ENCODE measurements at regions not wholly inside any gene's neighbourhood (a gene's known extent, or its start where the extent isn't known, plus 50 kb on each side); places are given as distances from the start of the nearest gene placed in this dataset.

- Mint-ChIP-seq H3K9me3 (no peaks in the 10 kb centered on the region), H3K27me3 (no peaks in the 10 kb centered on the region), H3K4me1 (no peaks in the 10 kb centered on the region), H3K4me3 (no peak overlapping the region), H3K27ac (no peak overlapping the region), H3K36me3 (no peaks in the 10 kb centered on the region)
- no peak for DNase-seq
Measured at GRCh38 chr3:72698154-72698917, 149.9 kb downstream of the SHQ1 start.

DNA sequence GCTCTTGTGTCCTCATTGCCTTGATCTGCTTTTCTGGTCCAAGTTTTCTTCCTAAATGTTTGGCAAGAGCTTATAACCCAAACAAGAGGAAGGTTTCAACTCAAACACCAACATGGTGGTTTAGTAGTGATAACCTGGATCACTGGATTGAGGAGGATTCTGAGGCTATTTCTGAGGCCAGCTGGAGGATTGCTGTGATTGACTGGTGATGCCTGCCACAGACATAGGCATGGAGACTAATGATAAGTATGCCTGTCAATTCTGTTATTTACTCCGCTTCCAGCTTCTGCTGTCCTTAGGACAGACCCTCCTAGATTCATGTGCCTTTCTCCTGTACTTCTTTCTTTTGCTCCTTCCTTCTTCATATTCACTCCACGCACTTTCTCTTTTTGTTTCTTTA lies 150.5 kb downstream of the SHQ1 start:
- Mint-ChIP-seq H3K4me1 (no peaks in the 10 kb centered on the region), H3K4me3 (no peak overlapping the region), H3K27me3 (no peaks in the 10 kb centered on the region), H3K27ac (no peak overlapping the region), H3K36me3 (no peaks in the 10 kb centered on the region), H3K9me3 (no peaks in the 10 kb centered on the region)
- DNase-seq, result no peak

- Mint-ChIP-seq H3K9me3 (no peaks in the 10 kb centered on the region), H3K36me3 (no peaks in the 10 kb centered on the region), H3K27me3 (no peaks in the 10 kb centered on the region), H3K27ac (no peak overlapping the region), H3K4me3 (no peak overlapping the region), H3K4me1 (no peaks in the 10 kb centered on the region)
- no peak for DNase-seq
Measured at GRCh38 chr3:72696815-72697214, 151.4 kb downstream of the SHQ1 start.

- no peaks in the 10 kb centered on the region for H3K27me3 Mint-ChIP-seq
- H3K4me3 Mint-ChIP-seq, result no peak overlapping the region
- H3K27ac Mint-ChIP-seq, result no peak overlapping the region
- no peaks in the 10 kb centered on the region for H3K9me3 Mint-ChIP-seq
- H3K36me3 Mint-ChIP-seq, result no peaks in the 10 kb centered on the region
- DNase-seq, result no peak
- no peaks in the 10 kb centered on the region for H3K4me1 Mint-ChIP-seq
Measured at GRCh38 chr3:72694398-72694797, 153.8 kb downstream of the SHQ1 start.

DNA sequence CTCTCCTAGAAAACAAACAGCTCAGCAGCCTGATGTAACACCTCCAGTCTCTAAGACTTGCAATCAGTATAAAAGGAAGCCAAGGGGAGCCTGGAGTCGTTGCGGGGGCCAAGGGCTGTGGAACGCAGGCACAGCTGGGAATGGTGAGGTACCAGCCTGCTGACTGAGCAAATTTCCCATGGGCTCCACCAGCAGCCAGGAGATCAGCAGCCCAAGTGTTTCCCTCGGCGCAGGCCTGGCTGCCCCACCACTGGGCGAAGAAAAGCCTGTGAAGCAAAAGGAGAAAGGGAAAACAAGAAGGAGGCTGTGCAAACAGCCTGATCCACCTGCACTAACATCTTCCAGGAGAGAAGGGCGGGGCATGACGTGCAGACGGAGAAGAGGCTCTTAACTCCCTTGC lies 155.3 kb downstream of the SHQ1 start:
- no peak overlapping the region for H3K27ac Mint-ChIP-seq
- no peaks in the 10 kb centered on the region for H3K9me3 Mint-ChIP-seq
- no peak overlapping the region for H3K4me3 Mint-ChIP-seq
- H3K4me1 Mint-ChIP-seq, result no peaks in the 10 kb centered on the region
- DNase-seq, result no peak
- H3K27me3 Mint-ChIP-seq, result no peaks in the 10 kb centered on the region
- H3K36me3 Mint-ChIP-seq, result no peaks in the 10 kb centered on the region

DNA sequence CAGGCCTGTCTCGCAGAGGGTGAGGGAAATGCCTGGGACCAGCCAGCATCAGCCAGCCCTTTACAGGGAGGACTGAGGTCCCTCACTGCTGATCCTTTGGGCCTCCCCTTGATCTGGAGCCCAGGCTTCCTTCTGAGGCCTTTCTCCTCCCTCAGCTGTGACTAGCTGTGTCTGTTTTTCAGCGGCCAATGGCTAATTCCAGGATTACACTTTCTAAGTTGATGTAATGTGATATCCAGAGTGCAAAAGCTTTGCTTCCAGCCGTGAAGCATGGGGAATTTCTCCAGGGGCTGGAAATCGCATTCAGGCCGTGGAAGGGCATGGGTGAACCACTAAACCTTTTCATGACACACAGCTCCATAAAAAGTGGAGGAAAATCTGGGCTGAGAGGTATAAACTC lies 157.6 kb downstream of the SHQ1 start:
- Mint-ChIP-seq H3K27me3 (no peaks in the 10 kb centered on the region), H3K4me3 (no peak overlapping the region), H3K36me3 (no peaks in the 10 kb centered on the region), H3K9me3 (no peaks in the 10 kb centered on the region), H3K4me1 (no peaks in the 10 kb centered on the region), H3K27ac (no peak overlapping the region)
- DNase-seq, result no peak

DNA sequence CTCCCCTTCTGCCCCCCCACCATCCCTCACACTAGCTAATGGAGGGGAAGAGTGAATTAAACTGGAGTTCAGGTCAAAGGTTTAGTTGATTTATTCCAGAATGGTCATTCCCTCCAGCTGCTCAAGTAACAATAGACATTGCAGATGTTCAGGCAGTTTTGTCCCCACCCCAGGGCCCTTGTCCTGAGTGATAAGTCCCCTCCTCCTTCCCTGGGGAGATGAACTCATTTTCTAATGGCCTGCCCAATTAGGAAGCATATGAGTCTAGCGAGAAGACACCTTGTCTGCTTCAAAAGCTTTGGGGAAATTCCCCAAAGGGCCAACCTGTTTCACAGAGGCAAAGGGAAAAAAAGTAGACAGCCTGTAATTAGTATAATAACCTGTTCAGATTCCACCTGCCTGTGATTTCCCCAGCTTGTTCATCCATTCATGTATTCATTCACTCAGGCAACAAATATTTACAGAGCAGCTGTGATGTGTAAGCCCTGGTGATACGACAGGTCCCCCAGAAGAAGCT lies 165.3 kb downstream of the SHQ1 start:
- H3K27me3 Mint-ChIP-seq, result no peaks in the 10 kb centered on the region
- no peak overlapping the region for H3K27ac Mint-ChIP-seq
- H3K36me3 Mint-ChIP-seq, result peaks cover 4% of the 10 kb centered on the region
- H3K9me3 Mint-ChIP-seq, result peaks cover 2% of the 10 kb centered on the region
- H3K4me1 Mint-ChIP-seq, result peaks cover 6% of the 10 kb centered on the region
- H3K4me3 Mint-ChIP-seq, result no peak overlapping the region
- no peak for DNase-seq

GRCh38 chr3:72681598-72681997 lies 166.6 kb downstream of the SHQ1 start:
- Mint-ChIP-seq H3K4me3 (no peak overlapping the region), H3K27ac (no peak overlapping the region), H3K9me3 (peaks cover 2% of the 10 kb centered on the region), H3K4me1 (peaks cover 6% of the 10 kb centered on the region), H3K36me3 (peaks cover 4% of the 10 kb centered on the region), H3K27me3 (no peaks in the 10 kb centered on the region)
- DNase-seq, result no peak

GRCh38 chr3:72680766-72681165 lies 167.5 kb downstream of the SHQ1 start:
- Mint-ChIP-seq H3K27me3 (no peaks in the 10 kb centered on the region), H3K36me3 (peaks cover 4% of the 10 kb centered on the region), H3K9me3 (peaks cover 2% of the 10 kb centered on the region), H3K4me3 (no peak overlapping the region), H3K4me1 (peaks cover 6% of the 10 kb centered on the region), H3K27ac (no peak overlapping the region)
- no peak for DNase-seq

DNA sequence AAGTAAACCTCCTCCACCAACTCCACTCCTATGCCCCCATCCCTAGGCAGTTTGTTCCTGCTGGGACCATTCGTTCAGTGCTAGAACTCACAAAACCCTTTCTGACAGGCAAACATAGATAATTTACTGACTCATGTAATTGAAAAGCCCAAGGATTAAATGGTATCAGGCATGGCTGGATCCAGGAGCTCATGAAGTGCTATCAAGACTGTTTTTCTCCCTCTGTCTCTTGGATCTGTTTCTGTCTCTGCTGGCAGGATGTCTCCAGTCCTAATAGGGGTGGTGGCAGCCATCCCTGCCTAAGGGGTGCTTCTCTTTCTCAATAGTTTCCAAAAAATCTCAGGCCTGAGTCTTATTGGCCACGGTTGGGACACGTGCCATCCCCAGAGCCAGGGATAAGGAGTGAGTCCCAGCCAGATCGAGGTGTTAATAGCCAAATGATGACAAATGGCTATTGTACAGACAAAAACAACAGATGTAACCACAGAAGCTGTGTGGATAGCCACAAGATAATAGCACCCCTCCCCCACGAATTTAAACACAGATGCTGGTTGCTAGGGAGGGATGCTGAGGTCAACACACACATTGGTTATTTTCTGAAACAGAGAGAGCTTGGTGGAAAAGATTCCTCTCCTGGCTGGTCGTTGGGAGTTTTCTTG lies 168.6 kb downstream of the SHQ1 start:
- DNase-seq, result no peak
- H3K4me1 Mint-ChIP-seq, result peaks cover 6% of the 10 kb centered on the region
- H3K27ac Mint-ChIP-seq, result no peak overlapping the region
- H3K27me3 Mint-ChIP-seq, result no peaks in the 10 kb centered on the region
- peaks cover 4% of the 10 kb centered on the region for H3K36me3 Mint-ChIP-seq
- H3K4me3 Mint-ChIP-seq, result no peak overlapping the region
- peaks cover 2% of the 10 kb centered on the region for H3K9me3 Mint-ChIP-seq

DNA sequence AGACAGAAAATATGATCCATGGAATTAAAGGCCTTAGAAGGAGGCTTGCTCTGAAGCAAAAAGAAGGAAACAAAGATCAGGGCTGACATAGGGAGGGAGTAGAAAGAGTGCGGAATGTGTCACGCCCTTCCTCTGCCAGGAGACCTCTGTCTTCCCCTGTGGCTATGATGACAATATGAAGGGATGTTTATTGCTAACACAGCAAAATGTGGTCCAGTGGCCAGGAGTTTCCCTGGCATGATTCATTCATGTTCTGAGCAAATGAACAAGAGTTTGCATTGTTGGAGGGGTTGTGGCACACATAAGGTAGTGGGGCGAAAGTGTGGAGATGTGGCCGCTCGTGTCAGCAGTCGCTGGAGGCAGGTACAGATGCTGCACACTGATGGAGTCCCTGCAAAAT lies 169.4 kb downstream of the SHQ1 start:
- H3K36me3 Mint-ChIP-seq, result peaks cover 4% of the 10 kb centered on the region
- H3K27ac Mint-ChIP-seq, result no peak overlapping the region
- no peak overlapping the region for H3K4me3 Mint-ChIP-seq
- no peak for DNase-seq
- H3K4me1 Mint-ChIP-seq, result peaks cover 6% of the 10 kb centered on the region
- H3K27me3 Mint-ChIP-seq, result no peaks in the 10 kb centered on the region
- H3K9me3 Mint-ChIP-seq, result peaks cover 2% of the 10 kb centered on the region

DNA sequence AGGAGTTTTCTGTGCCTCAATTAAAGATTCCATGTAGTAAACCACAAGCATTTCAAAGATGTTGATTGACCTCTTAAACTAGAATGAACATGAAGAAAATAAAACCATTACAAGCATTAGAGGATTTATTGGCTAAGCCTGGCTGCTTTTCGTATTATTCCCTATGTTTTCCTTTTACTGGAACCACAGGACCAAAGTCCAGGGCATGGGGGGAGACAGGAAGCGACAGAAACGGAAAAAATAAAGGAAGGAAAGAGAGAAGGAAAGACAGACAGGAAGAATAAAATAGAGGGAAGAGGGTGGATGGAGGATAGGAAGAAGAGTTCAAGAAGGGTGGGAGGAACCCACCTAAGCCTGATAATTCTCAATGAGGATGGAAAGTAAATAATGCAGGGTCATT lies 169.9 kb downstream of the SHQ1 start:
- H3K36me3 Mint-ChIP-seq, result peaks cover 4% of the 10 kb centered on the region
- no peaks in the 10 kb centered on the region for H3K27me3 Mint-ChIP-seq
- no peak overlapping the region for H3K27ac Mint-ChIP-seq
- H3K4me3 Mint-ChIP-seq, result no peak overlapping the region
- H3K9me3 Mint-ChIP-seq, result peaks cover 2% of the 10 kb centered on the region
- no peak for DNase-seq
- H3K4me1 Mint-ChIP-seq, result peaks cover 6% of the 10 kb centered on the region

DNA sequence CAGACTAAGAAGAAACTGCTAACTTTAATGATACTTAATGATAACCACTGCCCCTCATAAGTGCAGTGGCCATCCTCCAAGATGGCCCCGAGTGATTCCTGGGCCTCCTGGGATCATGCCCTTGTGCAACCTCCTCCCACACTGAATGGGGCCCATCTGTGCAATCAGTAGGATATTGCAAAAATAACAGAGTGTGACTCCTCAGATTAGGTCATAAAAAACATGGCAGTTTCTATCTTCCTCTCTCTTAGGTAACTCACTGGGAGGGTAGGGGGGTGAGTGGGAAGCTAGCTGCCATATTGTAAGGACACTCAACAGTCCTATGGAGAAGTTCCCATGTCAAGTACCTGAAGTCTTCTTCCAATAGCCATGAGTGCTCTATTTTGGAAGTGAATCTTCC lies 173.0 kb downstream of the SHQ1 start:
- H3K27me3 Mint-ChIP-seq, result no peaks in the 10 kb centered on the region

DNA sequence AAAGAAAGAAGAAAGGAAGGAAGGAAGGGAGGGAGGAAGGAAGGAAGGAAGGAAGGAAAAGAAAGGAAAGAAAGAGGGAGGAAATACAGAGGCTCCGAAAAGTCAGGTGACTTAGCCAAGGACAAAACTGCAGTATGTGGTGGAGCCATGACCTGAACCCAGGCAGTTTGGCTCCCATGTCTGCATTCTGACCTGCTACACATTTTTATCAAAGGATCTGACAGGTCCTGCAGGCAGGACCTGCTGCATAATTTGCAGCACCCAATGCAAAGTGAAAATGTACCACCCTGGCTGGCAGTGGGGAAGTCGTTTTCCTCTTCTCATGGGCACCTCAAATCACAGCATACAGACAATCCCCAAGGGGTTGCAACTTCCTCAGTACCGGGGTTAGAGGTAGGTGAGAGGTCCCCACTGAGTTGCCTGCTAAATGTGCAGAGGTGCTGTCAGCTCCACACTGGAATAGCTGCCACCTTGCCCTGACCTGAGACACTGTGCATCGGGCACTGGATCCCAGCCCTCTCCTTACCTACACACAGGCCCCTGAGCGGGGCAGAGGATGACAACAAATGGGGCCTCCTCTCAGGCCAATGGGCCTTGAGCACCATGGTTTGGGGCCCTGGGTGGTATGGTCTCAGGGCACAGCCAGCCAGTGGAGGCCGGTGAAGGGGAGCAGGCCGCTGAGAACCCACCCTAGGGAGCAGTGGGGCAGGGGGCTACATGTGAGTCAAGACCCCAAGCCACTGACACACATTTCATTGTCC lies 175.1 kb downstream of the SHQ1 start:
- Mint-ChIP-seq H3K4me3 (no peak overlapping the region), H3K36me3 (no peaks in the 10 kb centered on the region), H3K4me1 (peaks cover 4% of the 10 kb centered on the region), H3K9me3 (no peaks in the 10 kb centered on the region), H3K27me3 (no peaks in the 10 kb centered on the region), H3K27ac (no peak overlapping the region)
- DNase-seq, result no peak

More for the DNA sequence above, 173.0 kb downstream of the SHQ1 start:
- no peak overlapping the region for H3K4me3 Mint-ChIP-seq
- no peaks in the 10 kb centered on the region for H3K4me1 Mint-ChIP-seq
- H3K36me3 Mint-ChIP-seq, result no peaks in the 10 kb centered on the region
- no peak overlapping the region for H3K27ac Mint-ChIP-seq
- no peaks in the 10 kb centered on the region for H3K9me3 Mint-ChIP-seq
- DNase-seq, result no peak

GRCh38 chr3:72669224-72669623 lies 179.0 kb downstream of the SHQ1 start:
- no peak overlapping the region for H3K27ac Mint-ChIP-seq
- no peak overlapping the region for H3K4me3 Mint-ChIP-seq
- no peaks in the 10 kb centered on the region for H3K36me3 Mint-ChIP-seq
- peaks cover 4% of the 10 kb centered on the region for H3K4me1 Mint-ChIP-seq
- H3K9me3 Mint-ChIP-seq, result no peaks in the 10 kb centered on the region
- no peaks in the 10 kb centered on the region for H3K27me3 Mint-ChIP-seq
- DNase-seq, result no peak

All from activated naive CD8-positive, alpha-beta T cell treated with anti-CD3 and anti-CD28 coated beads for 36 hours (primary cell).